ENCODE measurements at regions not wholly inside any gene's neighbourhood (a gene's known extent, or its start where the extent isn't known, plus 50 kb on each side); places are given as distances from the start of the nearest gene placed in this dataset.

DNA sequence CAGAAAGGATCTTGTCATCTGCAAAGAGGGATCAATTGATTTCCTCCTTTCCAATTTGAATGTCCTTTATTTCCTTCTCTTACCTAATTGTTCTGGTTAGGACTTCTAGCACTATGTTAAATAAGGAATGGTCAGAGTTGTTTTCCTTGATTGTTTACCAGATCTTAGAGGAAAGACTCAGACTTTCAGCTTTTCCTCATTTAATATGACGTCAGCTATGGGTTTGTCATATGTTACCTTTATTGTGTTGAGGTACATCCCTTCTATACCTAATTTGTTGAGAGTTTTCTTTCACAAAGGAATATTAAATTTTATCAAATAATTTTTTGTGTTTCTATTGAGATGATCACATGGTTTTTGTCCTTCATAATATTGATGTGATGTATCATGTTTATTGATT, 656.5 kb upstream of the GRAMD2B start:
- no peaks in the 10 kb centered on the region for H3K27me3 Mint-ChIP-seq (ENCODE audit: low read depth)
- no peak for TF ChIP-seq CTCF (conservative IDR thresholded peaks at IDR 0.05)
- H3K36me3 Mint-ChIP-seq (ENCODE audit: low read depth): peaks cover 7% of the 10 kb centered on the region
- peaks cover 12% of the 10 kb centered on the region for H3K9me3 Mint-ChIP-seq
- no peak overlapping the region for H3K27ac Mint-ChIP-seq (ENCODE audit: unreplicated experiment)
- no peak for DNase-seq (ENCODE audit: low read depth, low spot score)
- no peaks in the 10 kb centered on the region for H3K4me1 Mint-ChIP-seq
- no peak overlapping the region for H3K4me3 Mint-ChIP-seq

DNA sequence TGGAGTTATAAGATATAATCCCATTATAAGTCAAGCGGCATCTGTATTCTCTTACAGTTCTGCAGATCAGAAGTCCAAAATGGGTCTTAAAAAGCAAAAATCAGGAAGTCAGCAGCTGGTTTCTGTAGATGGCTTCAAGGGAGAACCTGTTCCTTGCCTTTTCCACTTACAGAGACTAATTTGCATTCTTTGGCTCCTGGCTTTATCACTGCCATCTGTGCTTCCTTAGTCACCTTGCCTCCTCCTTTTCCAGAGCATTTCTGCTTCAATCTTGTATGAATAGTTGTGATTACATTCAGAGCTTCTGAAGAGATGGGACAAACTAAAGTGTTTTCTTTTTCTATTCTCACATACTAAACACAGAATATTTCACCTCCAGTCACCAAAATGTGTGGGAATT, 647.3 kb upstream of the GRAMD2B start:
- no peaks in the 10 kb centered on the region for H3K4me1 Mint-ChIP-seq
- no peak overlapping the region for H3K4me3 Mint-ChIP-seq
- no peak overlapping the region for H3K27ac Mint-ChIP-seq (ENCODE audit: unreplicated experiment)
- TF ChIP-seq CTCF (conservative IDR thresholded peaks at IDR 0.05): no peak
- H3K27me3 Mint-ChIP-seq (ENCODE audit: low read depth): no peaks in the 10 kb centered on the region
- peaks cover 2% of the 10 kb centered on the region for H3K9me3 Mint-ChIP-seq
- no peak for DNase-seq (ENCODE audit: low read depth, low spot score)
- H3K36me3 Mint-ChIP-seq (ENCODE audit: low read depth): no peaks in the 10 kb centered on the region

- H3K4me1 Mint-ChIP-seq: no peaks in the 10 kb centered on the region
- TF ChIP-seq CTCF (conservative IDR thresholded peaks at IDR 0.05): no peak
- no peaks in the 10 kb centered on the region for H3K27me3 Mint-ChIP-seq (ENCODE audit: low read depth)
- H3K36me3 Mint-ChIP-seq (ENCODE audit: low read depth): no peaks in the 10 kb centered on the region
- no peak for DNase-seq (ENCODE audit: low read depth, low spot score)
- H3K4me3 Mint-ChIP-seq: no peak overlapping the region
- no peak overlapping the region for H3K27ac Mint-ChIP-seq (ENCODE audit: unreplicated experiment)
- H3K9me3 Mint-ChIP-seq: peaks cover 2% of the 10 kb centered on the region
Observed at GRCh38 chr5:125776656-125777139, 646.5 kb upstream of the GRAMD2B start.

DNA sequence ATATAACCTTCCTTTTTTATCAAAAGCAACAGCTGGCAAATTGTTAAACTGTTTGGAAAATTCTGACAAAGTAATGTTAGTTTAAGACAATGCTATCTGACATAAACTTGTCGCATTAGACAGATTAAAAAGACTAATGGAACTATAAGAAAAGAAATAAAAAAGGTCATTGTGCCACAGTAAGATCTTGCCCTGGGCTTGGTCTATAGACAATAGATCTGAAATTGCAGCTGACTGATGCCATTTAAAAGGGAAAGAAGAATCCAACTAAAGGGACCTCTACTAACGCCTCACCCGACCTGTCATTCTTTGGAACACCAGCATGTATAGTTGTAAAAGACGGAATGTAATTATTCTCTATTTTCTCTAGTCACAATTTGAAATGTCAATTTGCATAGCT, 644.4 kb upstream of the GRAMD2B start:
- no peaks in the 10 kb centered on the region for H3K4me1 Mint-ChIP-seq
- H3K36me3 Mint-ChIP-seq (ENCODE audit: low read depth): no peaks in the 10 kb centered on the region
- TF ChIP-seq CTCF (conservative IDR thresholded peaks at IDR 0.05): no peak
- H3K4me3 Mint-ChIP-seq: no peak overlapping the region
- peaks cover 2% of the 10 kb centered on the region for H3K9me3 Mint-ChIP-seq
- H3K27me3 Mint-ChIP-seq (ENCODE audit: low read depth): no peaks in the 10 kb centered on the region
- no peak for DNase-seq (ENCODE audit: low read depth, low spot score)
- H3K27ac Mint-ChIP-seq (ENCODE audit: unreplicated experiment): no peak overlapping the region

- no peaks in the 10 kb centered on the region for H3K27me3 Mint-ChIP-seq (ENCODE audit: low read depth)
- H3K27ac Mint-ChIP-seq (ENCODE audit: unreplicated experiment): no peak overlapping the region
- no peak for DNase-seq (ENCODE audit: low read depth, low spot score)
- no peak for TF ChIP-seq CTCF (conservative IDR thresholded peaks at IDR 0.05)
- H3K36me3 Mint-ChIP-seq (ENCODE audit: low read depth): peaks cover 5% of the 10 kb centered on the region
- peaks cover 7% of the 10 kb centered on the region for H3K9me3 Mint-ChIP-seq
- no peaks in the 10 kb centered on the region for H3K4me1 Mint-ChIP-seq
- no peak overlapping the region for H3K4me3 Mint-ChIP-seq
Observed at GRCh38 chr5:125785407-125785806, 637.8 kb upstream of the GRAMD2B start.

DNA sequence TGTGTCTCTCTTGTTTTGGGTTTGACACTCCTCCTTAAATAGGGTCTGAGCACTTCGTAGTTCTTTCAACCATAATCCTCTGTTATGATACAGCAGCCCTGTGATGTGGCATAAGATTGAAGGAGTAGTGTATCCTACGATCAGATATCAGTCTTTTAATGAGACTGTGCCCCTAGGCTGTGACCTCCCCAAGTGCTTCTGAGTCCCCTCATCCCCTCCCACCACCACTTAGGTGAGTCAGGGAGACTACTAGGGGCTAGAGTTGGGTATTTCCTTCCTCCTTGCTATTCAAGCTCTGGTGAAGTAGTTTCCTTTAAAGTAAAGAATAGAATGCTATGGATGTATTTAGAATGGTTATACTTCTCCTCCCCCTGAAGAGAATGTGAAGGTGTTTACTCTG, 637.2 kb upstream of the GRAMD2B start:
- Mint-ChIP-seq H3K4me1 (no peaks in the 10 kb centered on the region), H3K27ac (ENCODE audit: unreplicated experiment) (no peak overlapping the region), H3K27me3 (ENCODE audit: low read depth) (no peaks in the 10 kb centered on the region), H3K36me3 (ENCODE audit: low read depth) (peaks cover 5% of the 10 kb centered on the region), H3K9me3 (peaks cover 7% of the 10 kb centered on the region), H3K4me3 (no peak overlapping the region)
- DNase-seq (ENCODE audit: low read depth, low spot score): no peak
- TF ChIP-seq CTCF (conservative IDR thresholded peaks at IDR 0.05): no peak

All from neural crest cell (in vitro differentiated cells).